ENCODE measurements at regions not wholly inside any gene's neighbourhood (a gene's known extent, or its start where the extent isn't known, plus 50 kb on each side); places are given as distances from the start of the nearest gene placed in this dataset.

GRCh38 chrX:69258893-69259292 lies 93.6 kb upstream of the PJA1 start:
- TF ChIP-seq CTCF (IDR thresholded peaks at IDR 0.05) (no peak), POLR2A (IDR thresholded peaks at IDR 0.05) (no peak)

All from body of pancreas (tissue), 4 donors.